ENCODE measurements at regions not wholly inside any gene's neighbourhood (a gene's known extent, or its start where the extent isn't known, plus 50 kb on each side); places are given as distances from the start of the nearest gene placed in this dataset.

GRCh38 chrX:25558137-25558536 is 542.4 kb upstream of the ARX start:
- H3K4me3 ChIP-seq (ENCODE audit: low read depth, low read length) = no peak overlapping the region
- no peak for TF ChIP-seq CTCF (IDR thresholded peaks at IDR 0.05; ENCODE audit: borderline replicate concordance, insufficient read depth, low read depth, low read length)

GRCh38 chrX:25561190-25561589 is 545.4 kb upstream of the ARX start:
- H3K4me3 ChIP-seq (ENCODE audit: low read depth, low read length) = no peak overlapping the region
- TF ChIP-seq CTCF (IDR thresholded peaks at IDR 0.05; ENCODE audit: borderline replicate concordance, insufficient read depth, low read depth, low read length) = no peak

DNA sequence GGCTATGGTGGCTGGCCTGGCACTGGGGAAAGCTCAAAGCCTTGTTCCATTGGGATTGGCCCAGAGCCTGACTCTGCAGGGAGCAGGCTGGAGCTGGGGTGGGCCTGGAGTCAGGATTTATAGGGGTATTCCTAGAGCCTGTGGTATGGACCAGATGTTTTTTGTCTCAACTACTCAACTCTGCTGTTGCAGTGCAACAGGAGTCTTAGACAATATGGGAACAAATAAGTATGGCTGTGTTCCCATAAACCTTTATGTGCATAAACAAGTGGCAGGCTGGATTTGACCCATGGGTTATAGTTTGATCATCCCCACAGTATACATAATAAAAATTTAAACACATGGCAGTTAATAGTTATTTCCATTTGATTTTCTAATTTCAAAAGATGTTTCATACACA is 557.9 kb upstream of the ARX start:
- no peak for TF ChIP-seq CTCF (IDR thresholded peaks at IDR 0.05; ENCODE audit: borderline replicate concordance, insufficient read depth, low read depth, low read length)

DNA sequence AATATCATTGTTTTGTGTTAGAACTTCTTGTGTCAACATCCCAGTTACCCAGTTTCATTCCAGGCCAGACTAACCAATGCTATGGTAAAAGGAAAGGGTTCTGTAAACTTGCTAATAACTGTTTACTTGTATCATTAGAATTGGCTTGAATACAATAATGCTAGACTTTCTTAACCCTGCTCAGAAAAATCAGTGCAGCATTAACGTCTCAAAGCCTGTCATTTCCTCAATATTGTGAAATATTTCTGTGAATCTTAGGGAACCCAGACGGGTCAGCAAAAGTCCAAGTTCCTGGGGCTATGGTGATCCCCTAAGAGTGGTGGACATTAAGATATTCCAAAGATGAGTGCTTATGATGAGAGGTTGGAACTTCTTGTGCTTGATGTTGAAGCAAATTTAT is 541.2 kb upstream of the MAGEB18 start:
- TF ChIP-seq CTCF (IDR thresholded peaks at IDR 0.05; ENCODE audit: borderline replicate concordance, insufficient read depth, low read depth, low read length) = no peak
- no peak overlapping the region for H3K4me3 ChIP-seq (ENCODE audit: low read depth, low read length)

More for the DNA sequence above, 557.9 kb upstream of the ARX start:
- H3K4me3 ChIP-seq (ENCODE audit: low read depth, low read length) = no peak overlapping the region

GRCh38 chrX:25597551-25597950 is 540.6 kb upstream of the MAGEB18 start:
- H3K4me3 ChIP-seq (ENCODE audit: low read depth, low read length) = no peak overlapping the region
- TF ChIP-seq CTCF (IDR thresholded peaks at IDR 0.05; ENCODE audit: borderline replicate concordance, insufficient read depth, low read depth, low read length) = no peak

DNA sequence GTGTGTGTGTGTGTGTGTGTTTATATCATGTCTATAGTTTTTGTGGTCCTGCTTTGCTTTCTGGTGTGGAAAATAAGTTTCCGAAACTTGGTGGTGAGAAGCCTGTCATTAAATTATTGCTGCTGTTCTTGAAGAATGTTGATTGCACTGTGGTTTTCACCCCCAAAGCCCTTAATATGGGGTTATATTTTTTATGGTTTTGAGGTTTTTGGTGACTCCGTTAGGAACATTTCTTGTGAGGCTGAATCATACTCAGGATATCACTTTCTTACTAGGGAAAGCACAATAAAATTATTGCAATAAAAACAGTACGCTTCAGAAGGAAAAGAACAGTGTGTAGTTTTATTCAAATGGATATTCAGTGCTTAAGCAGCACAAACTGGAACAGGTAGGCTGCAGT is 539.1 kb upstream of the MAGEB18 start:
- H3K4me3 ChIP-seq (ENCODE audit: low read depth, low read length) = no peak overlapping the region
- no peak for TF ChIP-seq CTCF (IDR thresholded peaks at IDR 0.05; ENCODE audit: borderline replicate concordance, insufficient read depth, low read depth, low read length)

- no peak for TF ChIP-seq CTCF (IDR thresholded peaks at IDR 0.05; ENCODE audit: borderline replicate concordance, insufficient read depth, low read depth, low read length)
- H3K4me3 ChIP-seq (ENCODE audit: low read depth, low read length) = no peak overlapping the region
Observed at GRCh38 chrX:25600776-25601175, 537.4 kb upstream of the MAGEB18 start.
